NAMALWA (cell line): ENCODE measurements at regions not wholly inside any gene's neighbourhood (a gene's known extent, or its start where the extent isn't known, plus 50 kb on each side); places are given as distances from the start of the nearest gene placed in this dataset.

ENCODE experiments used
- DNase-seq: peaks from one replicate; pipeline ENCODE4 v3.0.0-alpha.2; 2015; ENCODE audit warnings: low spot score

GRCh38 chr3:180543877-180544276 lies 58.1 kb upstream of the TTC14 start:
- no peak for DNase-seq

GRCh38 chr3:180546863-180547262 lies 55.1 kb upstream of the TTC14 start:
- DNase-seq = no peak

- DNase-seq = no peak
These were observed 53.9 kb upstream of the TTC14 start for GRCh38 chr3:180548050-180548449.
